Lung (tissue), 11 donors: ENCODE measurements at regions not wholly inside any gene's neighbourhood (a gene's known extent, or its start where the extent isn't known, plus 50 kb on each side); places are given as distances from the start of the nearest gene placed in this dataset.
A peak's percentile ranks its signal among the peaks of the same experiment; 100 is the strongest.

Source experiments
- ATAC-seq: fragments of 200-7000 bp; cut with Tn5 transposase; one replicate; pipeline ENCODE4 v1.9.1; 2020; ENCODE audit warnings: moderate number of reproducible peaks; ENCODE audit not compliant: insufficient read depth, low FRiP score
- DNase-seq, 3 donors: peaks; one replicate each; pipeline ENCODE4 v3.0.0-alpha.2; 2013 to 2017
- H3K27ac ChIP-seq, 2 donors: one replicate each; pipeline ENCODE4 v1.5.1; 2013; ENCODE audit warnings: mild to moderate bottlenecking in 2 of 2, moderate library complexity in 2 of 2, control low read depth in 1 of 2, inconsistent platforms in 1 of 2, low read depth in 1 of 2, low read length in 1 of 2
- H3K27me3 ChIP-seq, 3 donors: one replicate each; pipeline ENCODE4 v1.5.1; 2013; ENCODE audit warnings: low read length in 2 of 3; ENCODE audit not compliant: control insufficient read depth in 3 of 3, insufficient read depth in 3 of 3
- H3K36me3 ChIP-seq, 4 donors: one replicate each; pipeline ENCODE4 v1.5.1; 2013; ENCODE audit warnings: low read length in 4 of 4, mild to moderate bottlenecking in 1 of 4, moderate library complexity in 1 of 4; ENCODE audit not compliant: control insufficient read depth in 4 of 4, insufficient read depth in 4 of 4
- H3K4me1 ChIP-seq, 5 donors: one replicate each; pipeline ENCODE4 v1.5.1; 2013; ENCODE audit warnings: low read length in 5 of 5, mild to moderate bottlenecking in 2 of 5, moderate library complexity in 1 of 5; ENCODE audit not compliant: control insufficient read depth in 5 of 5, insufficient read depth in 5 of 5
- H3K4me3 ChIP-seq: one replicate; pipeline ENCODE4 v1.5.1; 2013; ENCODE audit warnings: mild to moderate bottlenecking, control low read depth, moderate library complexity
- H3K9ac ChIP-seq, 2 donors: one replicate each; pipeline ENCODE4 v1.5.1; 2013; ENCODE audit warnings: low read length in 2 of 2, control low read depth in 1 of 2; ENCODE audit not compliant: insufficient read depth in 1 of 2
- H3K9me3 ChIP-seq, 4 donors: one replicate each; pipeline ENCODE4 v1.5.1; 2013; ENCODE audit warnings: low read length in 3 of 4, mild to moderate bottlenecking in 1 of 4, moderate library complexity in 1 of 4; ENCODE audit not compliant: control insufficient read depth in 4 of 4, insufficient read depth in 3 of 4
- WGBS, 2 donors: extraction: QIAGEN DNeasy Blood & Tissue Kit; methylation state at CpG; one replicate each; pipeline ENCODE4 v1.1.7; 2013; 5-methylcytosine and 5-hydroxymethylcytosine counted together
- TF ChIP-seq, protein P1 (sequence below): IDR thresholded peaks from 2 replicates; pipeline ENCODE4 v1.5.1; 2012; ENCODE audit warnings: mild to moderate bottlenecking; ENCODE audit errors: control extremely low read depth, extremely low read depth
- donor health status: control.
- donor health status: control.
- donor health status: Bipolar disorder and iron deficiency.
- donor health status: healthy.
- donor health status: DM: yes; HTN: yes; CAD: no.

DNA sequence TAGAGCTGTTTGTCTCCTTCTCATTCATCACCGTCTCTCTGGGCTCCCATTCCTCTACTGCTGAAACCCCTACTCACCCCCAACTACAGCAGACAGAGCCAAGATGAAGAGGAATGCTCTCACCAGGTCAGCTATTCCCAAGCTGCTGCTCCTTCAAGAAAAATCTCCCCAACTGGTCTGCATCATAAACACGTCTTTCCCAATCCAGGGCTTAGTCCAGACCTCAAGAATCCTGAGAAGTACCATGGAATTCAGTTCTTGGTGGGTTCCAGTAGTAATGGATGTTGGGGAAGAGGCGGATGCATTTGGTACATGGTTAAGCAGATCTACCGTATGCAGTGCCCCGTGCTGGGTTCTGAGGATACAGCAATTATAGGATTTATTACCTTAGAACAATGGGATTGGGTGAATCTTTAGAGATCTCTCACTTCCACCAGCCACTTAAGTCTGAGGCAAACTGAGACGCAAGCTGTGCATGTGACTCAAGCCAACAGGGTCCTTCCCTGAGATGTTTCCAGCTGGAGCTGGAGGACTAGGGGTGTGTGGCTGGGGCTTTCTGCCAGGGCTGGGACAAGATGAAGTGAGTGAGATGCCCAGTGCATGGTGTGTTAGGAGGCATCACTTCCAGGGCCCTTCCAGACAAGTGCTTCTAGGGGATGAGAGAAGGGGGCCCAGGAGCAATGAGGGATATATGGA, 232.7 kb upstream of the CDH5 start:
- Histone ChIP-seq H3K9me3 (no peaks in the 10 kb centered on the region), H3K4me1 (peaks cover 3 to 84% (median 24%) of the 10 kb centered on the region in 5 donors), H3K27me3 (no peaks in the 10 kb centered on the region), H3K36me3 (no peaks in the 10 kb centered on the region), H3K27ac (peak overlapping the region in 1 of 2 donors; percentile 60), H3K9ac (peak overlapping the region in 1 of 2 donors; percentile 63), H3K4me3 (no peak overlapping the region)
- 81 to 83% methylated on average over 6 of the region's 6 CpGs for WGBS, 2 donors
- TF ChIP-seq, protein P1, sequence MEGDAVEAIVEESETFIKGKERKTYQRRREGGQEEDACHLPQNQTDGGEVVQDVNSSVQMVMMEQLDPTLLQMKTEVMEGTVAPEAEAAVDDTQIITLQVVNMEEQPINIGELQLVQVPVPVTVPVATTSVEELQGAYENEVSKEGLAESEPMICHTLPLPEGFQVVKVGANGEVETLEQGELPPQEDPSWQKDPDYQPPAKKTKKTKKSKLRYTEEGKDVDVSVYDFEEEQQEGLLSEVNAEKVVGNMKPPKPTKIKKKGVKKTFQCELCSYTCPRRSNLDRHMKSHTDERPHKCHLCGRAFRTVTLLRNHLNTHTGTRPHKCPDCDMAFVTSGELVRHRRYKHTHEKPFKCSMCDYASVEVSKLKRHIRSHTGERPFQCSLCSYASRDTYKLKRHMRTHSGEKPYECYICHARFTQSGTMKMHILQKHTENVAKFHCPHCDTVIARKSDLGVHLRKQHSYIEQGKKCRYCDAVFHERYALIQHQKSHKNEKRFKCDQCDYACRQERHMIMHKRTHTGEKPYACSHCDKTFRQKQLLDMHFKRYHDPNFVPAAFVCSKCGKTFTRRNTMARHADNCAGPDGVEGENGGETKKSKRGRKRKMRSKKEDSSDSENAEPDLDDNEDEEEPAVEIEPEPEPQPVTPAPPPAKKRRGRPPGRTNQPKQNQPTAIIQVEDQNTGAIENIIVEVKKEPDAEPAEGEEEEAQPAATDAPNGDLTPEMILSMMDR: no peak
- ATAC-seq (no peak), DNase-seq (peak; percentile 96 to 98 (median 98))

DNA sequence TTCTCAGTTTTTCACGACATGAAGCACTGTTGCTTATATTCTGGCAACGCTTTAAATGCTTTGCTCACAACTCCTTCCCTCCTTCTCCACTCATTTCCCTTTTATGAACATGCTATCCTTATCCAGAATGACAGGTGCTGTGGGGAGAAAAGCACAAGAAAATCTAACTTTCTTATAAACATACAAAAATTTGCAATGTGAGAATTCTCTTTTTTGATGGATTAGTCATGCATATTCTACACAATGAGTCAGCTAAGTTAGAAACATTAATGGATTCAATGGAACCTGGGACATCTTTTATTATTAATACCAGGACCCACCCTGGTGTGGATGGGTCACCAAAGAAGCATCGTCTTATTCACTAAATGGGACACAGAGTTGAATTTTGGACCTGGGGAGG, 234.6 kb upstream of the CDH5 start:
- peaks cover 3 to 92% (median 40%) of the 10 kb centered on the region in 5 donors for H3K4me1 ChIP-seq
- no peak for ATAC-seq
- no peaks in the 10 kb centered on the region for H3K36me3 ChIP-seq
- H3K27ac ChIP-seq: peak overlapping the region in 1 of 2 donors; percentile 72
- WGBS, 2 donors: 68 to 81% methylated on average over 3 of the region's 3 CpGs
- H3K27me3 ChIP-seq: no peaks in the 10 kb centered on the region
- no peaks in the 10 kb centered on the region for H3K9me3 ChIP-seq
- no peak for DNase-seq
- H3K4me3 ChIP-seq: no peak overlapping the region
- TF ChIP-seq, protein P1: no peak
- no peak overlapping the region for H3K9ac ChIP-seq

DNA sequence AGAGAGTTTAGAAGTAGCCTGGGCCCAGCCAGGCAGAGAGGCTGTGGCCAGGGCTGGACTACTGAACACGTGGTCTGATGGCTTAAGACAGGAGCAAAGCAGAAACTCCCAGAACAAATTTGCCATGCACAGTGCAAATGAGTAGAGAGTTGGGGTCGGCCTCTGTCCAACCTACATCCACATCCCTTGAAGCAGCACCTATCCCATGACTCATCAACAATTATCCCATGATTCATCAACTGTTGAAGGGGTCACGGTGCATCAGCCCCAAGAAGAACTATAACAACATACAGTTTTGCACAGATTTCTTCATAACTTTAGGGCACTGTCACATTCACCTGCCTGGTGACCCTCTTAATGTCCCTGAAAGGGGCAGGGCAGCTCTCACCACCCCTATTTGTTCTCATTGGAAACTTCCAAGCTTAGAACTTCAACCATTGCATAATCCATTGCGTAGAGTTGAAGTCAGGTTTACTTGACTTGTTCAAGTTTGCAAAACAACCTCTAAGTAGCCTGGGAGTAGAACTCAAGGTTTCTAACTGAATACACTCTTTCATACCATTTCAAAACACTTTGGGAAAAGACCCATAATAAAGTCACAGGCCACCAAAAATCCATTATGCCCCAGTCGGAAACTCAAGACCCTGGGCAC, 235.2 kb upstream of the CDH5 start:
- no peaks in the 10 kb centered on the region for H3K27me3 ChIP-seq
- no peak overlapping the region for H3K4me3 ChIP-seq
- H3K4me1 ChIP-seq: peaks cover 3 to 96% (median 40%) of the 10 kb centered on the region in 5 donors
- 82 to 85% methylated on average over 5 of the region's 5 CpGs for WGBS, 2 donors
- H3K36me3 ChIP-seq: no peaks in the 10 kb centered on the region
- DNase-seq (no peak), ATAC-seq (no peak)
- TF ChIP-seq, protein P1: no peak
- no peak overlapping the region for H3K27ac ChIP-seq
- H3K9me3 ChIP-seq: no peaks in the 10 kb centered on the region
- no peak overlapping the region for H3K9ac ChIP-seq
